Stimulated activated CD4-positive, alpha-beta T cell treated with anti-CD3 and anti-CD28 coated beads, Interleukin-15, amount 100 ng/mL, for 48 hours (primary cell): ENCODE measurements at regions not wholly inside any gene's neighbourhood (a gene's known extent, or its start where the extent isn't known, plus 50 kb on each side); places are given as distances from the start of the nearest gene placed in this dataset.
"Not testable (repeated sequence)": the region's sequence is repeated elsewhere in the genome, so short reads cannot be mapped to it uniquely, and the experiment has no call there.

Experiments used
- DNase-seq, 2 donors: peaks; one replicate each; pipeline ENCODE4 v3.0.0-alpha.2; 2020; ENCODE audit warnings: low read depth in 2 of 2

DNA sequence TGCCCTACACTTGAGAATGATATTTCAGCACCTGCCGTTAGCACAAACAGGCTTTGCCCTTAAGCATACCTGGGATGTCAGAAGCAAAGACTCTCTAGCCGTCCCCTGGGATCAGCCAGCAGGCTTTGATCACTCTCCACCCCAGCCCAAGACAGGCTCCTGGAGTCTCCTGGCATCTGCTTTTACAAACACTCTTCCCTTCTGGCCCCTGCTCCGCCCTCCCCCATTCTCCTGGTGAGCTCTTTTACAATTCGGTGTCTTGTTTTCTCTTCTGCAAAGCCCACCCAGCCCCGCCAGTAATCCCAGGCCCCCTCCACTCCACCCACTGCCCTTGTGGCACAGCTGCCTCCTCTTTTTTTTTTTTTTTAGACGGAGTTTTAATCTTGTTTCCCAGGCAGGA is 50.4 kb downstream of the KATNIP start:
- DNase-seq, result no peak

DNA sequence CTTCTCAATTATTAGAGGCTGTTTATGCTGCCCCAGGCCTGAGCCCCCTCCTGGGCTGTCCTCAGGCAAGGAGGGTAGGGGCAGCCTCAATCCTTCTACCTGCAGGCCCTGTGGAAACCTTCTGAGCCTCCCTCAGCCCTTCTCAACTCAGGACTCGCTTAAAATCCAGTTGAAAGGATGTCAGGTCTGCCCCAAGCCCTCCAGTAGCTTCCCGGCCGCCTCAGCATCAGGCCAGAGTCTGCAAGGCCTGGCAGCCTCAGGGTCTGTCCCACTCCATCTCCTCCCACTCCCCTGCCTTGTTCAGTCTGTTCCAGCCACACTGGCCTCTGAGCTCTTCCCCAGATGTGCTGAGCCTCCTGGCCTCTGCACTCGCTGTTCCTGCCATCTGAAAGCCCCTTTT is 52.2 kb downstream of the KATNIP start:
- no peak for DNase-seq

DNA sequence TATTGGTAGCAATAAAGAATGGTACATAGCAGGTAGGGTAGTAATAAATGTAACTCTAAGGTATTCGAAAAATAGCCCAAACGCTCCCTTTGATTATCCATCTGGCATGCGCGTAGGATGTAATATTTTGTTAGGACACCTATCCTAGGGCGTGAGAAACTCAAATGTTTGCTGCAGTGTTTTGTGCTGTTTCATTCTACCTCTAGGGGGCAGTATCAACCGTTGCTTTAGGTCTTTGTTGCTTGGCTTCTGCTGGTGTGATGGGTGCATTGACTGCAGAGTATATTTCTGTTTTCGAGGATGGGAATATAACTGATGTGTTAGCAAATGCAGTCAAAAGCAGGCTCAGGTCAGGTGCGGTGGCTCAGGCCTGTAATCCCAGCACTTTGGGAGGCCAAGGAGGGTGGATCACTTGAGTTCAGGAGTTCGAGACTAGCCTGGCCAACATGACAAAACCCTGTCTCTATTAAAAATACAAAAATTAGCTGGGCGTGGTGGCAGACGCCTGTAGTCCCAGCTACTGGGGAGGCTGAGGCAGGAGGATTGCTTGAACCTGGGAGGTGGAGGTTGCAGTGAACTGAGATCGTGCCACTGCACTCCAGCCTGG is 55.7 kb downstream of the KATNIP start:
- peak in 1 of 2 donors; percentile 1 for DNase-seq

DNA sequence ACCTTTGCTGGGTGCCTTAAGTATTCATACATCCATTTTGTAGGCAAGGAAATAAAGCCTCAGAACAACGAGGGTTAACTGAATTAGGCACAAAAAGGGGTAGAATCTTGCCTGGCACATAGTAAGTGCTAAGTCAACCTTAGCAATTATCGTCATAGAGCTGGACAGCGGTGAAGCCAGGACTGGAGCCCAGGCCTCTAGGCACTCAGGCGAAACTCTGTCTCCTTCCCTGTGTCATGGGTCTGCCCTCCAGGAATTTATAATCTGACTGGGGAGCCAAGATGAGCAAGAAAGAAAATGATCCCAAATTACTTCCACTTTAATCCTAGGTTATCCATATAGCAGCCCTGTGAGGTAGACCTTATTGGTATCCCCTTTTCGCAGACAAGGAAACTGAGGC is 61.4 kb downstream of the KATNIP start:
- DNase-seq, result no peak

DNA sequence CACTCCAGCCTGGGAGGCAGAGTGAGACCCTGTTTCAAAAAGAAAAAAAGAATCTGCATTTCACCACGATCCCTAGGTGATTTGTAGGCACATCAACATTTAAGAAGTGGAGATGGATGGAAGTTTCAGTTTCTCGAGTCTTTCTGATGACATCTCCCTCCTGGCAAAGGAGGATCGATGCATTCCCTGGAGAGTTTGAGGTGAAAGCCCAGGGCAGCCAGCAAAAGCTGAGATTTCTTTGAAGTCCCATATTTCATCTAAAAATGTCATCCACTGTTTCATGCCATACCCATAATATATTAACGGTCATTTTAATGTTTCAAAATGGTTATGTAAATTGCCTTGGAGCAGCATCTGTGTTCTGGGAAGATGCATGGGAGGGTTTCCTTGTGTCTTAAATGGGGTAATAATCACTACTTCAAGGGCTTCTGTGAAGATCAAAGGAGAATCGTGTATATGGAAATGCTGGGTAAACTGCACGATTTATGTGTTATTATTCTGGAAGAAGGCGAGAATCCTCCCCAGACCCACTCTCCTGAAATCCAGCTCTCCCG is 63.4 kb downstream of the KATNIP start:
- no peak for DNase-seq

DNA sequence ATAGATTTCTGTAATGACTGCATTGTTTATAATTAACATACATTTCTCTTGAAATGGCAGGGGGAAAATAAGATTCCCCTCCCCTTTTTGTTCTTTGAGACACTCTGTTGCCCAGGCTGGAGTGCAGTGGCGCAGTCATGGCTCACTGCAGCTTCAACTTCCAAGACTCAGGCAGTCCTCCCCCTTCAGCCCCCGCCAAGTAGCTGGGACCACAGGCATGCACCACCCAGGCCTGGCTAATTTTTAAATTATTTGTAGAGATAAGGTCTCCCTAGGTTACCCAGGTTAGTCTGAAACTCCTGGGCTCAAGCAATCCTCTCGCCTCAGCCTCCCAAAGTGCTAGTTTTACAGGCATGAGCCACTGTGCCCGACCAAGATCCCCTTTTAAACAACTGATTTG is 67.7 kb downstream of the KATNIP start:
- DNase-seq, result no peak

DNA sequence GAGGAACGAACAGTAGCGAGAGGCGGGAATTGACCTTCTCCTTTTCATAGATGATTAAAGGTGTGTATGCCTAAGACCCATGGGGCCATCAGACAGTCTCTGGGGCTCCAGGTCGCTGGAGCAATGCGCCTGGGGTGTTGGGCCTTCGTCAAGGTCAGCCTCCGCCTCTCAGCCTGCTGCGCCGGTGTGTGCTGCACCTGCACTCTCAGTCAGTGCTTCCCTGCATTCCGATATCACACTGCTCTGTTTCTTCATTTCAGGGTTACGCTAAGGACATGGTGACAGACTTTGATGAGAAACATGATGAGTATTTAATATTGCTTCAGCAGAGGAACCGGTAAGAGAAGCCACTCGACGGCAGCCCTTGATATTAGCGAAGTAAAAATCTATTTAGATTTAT is 68.2 kb downstream of the KATNIP start:
- no peak for DNase-seq

DNA sequence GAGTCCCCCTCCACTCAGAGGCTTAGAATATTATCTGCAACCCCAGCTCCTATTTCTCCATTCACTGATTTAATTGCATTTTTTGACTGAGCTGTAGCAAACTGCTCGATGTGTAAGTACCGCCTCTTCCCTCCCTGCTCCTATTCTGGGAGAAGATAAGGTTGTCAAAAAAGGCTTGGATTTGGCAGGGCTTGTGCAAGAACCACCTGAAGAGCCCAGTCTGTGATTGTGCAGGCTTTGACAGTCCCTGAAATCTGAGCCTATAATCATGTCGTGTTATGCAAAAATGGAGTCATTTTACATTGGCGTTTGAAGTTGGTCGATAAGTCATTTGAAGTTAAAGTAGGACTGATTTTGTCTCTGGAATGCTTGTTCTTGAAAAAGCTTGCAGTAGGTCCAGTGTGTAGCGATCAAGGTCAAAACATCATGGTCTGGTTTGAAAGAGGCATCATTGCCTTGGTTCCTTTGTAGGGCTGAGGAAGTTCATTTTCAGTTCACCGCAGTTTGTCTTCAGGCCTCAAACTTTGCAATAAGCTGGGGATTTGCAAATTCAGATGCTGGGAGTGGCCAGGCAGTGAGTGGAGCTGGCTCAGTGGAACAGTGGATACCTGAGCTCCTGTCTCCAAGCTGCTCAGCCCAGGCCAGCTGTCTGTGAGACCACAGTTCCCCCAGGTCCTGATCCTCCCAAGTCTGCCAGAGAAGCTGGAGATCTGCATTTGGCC is 68.8 kb downstream of the KATNIP start:
- no peak for DNase-seq

DNA sequence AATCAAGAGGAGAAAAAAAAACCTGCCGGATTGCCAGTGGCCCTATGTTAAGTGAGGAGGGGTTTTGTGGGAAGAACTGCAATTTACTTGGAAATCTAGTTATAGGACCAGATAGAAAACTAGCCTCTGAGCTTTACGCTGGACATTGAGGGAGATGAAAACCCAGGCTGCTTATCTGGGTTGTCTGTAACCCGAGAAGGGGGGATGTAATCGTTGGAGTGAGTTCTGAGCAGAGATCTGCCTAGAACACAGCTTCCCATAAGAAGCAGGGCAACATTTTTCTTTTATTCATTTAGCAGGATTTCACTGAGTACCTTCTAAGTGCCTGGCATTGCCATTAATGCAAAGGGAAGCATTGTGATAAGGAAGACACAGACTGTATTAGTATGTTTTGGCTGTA is 70.6 kb downstream of the KATNIP start:
- no peak for DNase-seq

DNA sequence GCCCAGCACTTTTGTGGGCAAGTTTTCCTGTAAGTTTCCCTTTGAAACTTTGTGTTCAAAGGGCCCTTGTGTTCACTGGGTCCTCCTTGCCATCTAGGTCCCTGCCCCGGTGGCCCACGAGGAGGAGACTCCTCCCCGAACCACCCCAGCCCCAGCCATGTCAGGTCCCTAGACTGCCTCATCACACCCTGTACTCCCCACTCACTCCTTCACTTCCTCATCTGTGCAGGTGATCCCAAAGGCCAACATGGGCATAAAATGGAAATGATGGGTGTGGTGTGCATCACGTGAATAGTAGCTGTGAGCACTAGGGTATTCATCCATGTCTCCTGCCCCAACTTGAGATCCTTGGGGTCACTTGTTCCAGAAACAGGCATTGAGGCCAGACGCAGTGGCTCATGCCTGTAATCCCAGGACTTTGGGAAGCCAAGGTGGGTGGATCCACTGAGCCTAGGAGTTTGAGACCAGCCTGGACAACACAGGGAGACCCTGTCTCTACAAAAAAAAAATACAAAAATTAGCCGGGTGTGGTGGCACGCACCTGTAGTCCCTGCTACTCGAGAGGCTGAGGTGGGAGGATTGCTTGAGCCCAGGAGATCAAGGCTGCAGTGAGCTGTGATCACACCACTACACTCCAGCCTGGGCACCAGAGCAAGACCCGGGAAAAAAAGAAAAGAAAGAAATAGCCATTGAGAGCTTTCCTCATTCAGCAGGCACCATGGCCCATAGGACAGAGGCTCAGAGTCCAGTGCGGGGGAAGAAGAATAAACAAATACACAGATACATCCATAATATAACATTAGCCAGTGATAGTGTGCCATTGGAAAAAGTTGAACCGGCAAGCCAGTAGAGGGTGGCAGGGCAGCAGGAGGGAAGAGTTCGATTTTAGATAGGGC is 74.5 kb downstream of the KATNIP start:
- no peak for DNase-seq

DNA sequence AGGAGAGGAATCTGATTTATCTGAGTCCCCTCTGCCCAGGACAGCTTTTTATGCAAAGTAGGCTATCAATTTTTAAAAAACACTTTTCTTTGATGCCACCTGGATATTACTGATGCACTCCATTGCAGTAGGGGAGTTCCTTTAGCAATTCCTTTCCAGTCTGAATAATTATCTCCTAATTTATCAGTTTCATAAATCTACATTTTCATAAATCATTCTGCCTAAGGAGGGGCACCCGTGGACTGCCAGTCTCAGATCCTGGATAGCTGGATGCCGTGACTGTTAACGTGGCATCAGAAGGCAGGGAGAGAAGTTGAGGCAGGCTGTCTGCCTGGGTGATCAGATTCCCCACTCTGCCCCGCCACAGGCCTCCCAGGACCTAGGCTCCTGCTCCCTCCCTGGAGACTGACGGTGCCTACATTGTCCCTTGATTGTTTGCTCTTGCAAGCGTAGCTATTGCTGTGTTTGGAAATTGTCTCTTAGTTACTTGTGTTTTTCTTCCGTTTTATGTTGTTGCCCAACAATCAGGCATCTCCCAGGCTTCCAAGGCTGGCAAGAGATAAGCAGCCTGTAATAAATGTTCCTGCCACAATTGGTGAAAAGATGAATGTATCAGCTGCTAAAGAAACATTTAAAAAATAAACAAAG is 75.2 kb downstream of the KATNIP start:
- no peak for DNase-seq

DNA sequence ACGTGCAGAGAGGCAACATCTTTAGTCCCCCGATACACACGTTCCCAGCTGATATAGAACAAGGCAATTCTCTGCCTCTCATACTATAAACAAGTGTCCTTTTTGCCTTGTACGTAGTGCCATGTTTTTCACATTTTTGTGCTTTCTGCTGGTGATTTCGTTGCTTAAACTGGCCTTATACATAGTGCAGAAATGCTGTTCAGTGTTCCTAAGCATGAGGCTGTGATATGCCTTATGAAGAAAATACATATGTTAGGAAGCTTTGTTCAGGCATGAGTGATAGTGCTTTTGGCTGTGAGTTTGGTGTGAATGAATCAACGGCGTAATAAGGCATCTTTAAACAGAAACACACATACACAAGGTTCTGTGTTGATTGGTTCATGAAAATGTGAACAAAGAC is 77.2 kb downstream of the KATNIP start:
- no peak for DNase-seq

DNA sequence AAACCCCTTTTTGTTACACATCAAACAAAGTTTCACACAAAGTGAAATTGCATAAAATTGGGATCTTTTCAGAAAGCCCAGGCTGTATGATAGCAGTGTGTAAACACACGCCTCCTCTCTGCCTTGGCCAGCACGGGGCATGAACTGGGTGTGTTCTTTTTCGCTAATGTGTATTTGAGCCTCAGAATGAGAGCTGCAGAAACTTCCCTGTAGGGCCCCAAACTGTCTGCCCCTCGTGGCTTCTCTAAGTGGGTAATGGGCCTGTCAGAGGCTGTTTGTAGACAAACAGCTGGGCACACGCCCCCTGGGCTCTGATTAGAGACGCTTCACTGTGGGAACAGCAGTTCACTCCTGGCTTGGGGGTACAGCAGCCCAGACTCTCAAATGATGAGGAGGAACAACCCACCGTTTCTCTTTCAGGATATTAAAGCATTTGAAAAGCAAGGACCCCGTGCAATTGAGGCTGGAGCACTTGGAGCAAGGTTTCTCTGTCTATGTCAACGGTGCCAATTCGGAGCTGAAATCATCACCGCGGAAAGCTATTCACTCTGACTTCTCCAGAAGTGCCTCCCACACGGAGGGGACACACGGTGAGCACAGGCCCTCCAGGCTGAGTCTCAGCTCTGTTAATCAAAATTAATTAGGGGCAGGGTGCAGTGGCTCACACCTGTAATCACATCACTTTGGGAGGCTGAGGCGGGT is 78.4 kb downstream of the KATNIP start:
- DNase-seq, result no peak

DNA sequence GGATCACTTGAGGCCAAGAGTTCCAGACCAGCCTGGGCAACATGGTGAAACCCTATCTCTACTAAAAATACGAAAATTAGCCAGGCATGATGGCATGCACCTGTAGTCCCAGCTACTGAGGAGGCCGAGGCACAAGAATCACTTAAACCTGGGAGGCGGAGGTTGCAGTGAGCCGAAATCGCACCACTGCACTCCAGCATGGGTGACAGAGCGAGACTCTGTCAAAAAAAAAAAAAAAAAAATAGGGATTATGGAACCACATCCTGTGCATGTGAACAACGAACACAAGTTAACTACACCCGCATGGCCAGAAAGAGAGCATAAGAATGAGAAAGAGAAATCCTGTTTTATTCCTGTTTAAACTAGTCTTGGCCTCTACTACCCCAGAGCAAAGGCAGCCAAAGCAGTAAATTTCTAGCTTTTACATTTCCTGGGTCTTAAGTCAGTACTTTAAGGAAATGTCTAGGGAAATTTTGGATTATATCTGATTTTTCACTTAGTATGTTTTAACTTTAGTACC is 79.1 kb downstream of the KATNIP start:
- not testable (repeated sequence) for DNase-seq

DNA sequence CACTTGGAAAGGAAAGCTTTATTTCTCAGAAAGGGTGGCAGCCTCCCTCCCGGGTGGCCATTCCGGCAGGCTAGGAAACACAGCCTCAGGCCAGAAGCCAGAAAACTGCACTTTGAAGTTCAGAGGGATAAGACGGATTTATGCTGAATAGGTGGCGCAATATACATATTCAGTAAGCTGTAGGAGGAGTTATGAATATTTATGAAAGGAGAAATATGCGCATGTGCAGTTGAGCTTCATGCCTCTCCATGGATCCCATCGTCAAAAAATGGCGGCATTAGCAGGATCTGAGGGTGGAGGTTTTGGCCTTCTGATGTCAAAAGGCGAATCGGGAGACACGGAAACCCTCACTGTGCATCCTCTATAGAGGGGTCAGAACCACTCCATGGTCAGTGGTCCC is 82.3 kb downstream of the KATNIP start:
- DNase-seq, result no peak

DNA sequence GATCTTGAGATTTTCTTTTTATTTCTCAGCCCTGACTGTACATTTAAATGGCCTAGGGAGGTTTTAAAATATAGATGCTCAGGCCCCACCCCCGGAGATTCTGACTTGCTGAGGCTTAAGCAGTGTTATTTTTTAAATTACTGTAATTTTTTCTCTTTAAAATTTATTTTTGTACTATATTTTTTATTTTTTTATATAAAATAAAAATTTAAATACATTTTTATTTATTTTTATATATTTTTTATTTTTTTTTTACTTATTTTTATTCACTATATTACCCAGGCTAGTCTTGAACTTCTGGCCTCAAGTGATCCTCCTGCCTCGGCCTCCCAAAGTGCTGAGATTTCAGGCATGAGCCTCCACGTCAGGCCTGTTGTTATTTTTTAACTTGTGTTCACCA is 83.3 kb downstream of the KATNIP start:
- no peak for DNase-seq

DNA sequence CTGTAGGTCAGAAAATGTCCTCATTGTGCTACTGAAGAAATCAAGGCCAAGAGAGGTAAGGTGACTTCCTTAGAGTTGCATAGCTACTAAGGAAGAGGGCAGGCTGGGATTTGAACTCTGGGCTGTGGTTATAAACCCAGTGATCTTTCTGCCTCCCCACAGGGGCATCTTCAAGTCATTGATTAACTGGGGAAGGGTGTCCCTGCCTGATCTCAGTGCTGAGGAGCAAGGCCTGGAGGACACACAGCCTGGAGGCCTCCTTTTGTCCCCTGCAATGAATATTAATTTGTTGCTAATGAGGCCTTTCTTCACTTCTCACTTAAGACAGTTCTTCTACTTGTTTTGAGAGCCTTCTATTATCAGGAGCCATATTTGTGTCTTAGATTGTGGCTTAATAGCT is 83.8 kb downstream of the KATNIP start:
- no peak for DNase-seq

DNA sequence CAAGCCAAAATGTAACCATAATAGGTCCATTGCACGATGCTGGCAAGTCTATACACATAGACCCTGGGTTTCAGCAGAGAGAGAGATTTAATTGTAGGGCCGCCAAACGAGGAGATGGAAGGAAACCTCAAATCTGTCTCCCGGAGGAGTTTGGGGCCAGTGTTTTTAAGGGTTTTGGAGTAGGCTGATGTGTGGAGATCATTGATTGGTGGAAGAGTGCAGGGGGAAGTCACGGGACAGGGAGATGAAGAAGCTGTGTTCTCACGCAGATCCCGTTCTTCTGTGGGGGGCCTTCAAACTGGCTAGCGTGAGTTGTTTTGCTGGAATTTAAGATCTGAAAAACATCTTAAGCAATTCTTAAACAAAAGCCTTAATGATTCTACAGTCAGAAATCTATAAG is 84.8 kb downstream of the KATNIP start:
- DNase-seq, result no peak

DNA sequence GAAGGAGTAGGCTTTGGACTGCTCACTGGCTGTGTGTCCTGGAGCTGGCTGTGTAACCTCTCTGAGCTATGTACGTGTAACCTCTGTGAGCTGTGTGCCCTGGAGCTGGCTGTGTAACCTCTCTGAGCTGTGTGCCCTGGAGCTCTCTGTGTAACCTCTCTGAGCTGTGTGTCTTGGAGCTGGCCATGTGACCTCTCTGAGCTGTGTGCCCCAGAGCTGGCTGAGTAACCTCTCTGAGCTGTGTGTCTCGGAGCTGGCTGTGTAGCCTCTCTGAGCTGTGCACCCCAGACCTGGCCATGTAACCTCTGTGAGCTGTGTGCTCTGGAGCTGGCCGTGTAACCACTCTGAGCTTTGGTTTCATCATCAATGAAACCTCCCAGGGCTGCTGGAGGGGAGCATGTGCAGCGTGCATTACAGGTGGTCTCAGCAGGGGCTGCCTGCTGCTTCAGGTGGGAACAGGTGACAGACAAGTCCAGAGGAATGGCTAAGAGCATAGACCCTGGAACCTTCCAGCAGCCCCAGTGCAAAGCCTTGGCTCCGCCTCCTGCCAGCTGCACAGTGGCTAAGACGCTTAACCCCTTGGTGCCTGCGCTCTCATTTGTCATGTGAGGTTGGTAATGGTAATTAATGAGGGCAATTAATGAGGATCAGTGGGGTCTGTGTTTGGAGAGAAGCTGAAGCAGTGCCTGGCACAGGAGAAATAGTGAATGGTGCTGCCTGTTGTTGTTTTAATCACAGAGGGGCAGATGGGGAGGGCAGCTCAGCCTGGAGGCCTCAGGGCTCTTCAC is 86.7 kb downstream of the KATNIP start:
- no peak for DNase-seq

DNA sequence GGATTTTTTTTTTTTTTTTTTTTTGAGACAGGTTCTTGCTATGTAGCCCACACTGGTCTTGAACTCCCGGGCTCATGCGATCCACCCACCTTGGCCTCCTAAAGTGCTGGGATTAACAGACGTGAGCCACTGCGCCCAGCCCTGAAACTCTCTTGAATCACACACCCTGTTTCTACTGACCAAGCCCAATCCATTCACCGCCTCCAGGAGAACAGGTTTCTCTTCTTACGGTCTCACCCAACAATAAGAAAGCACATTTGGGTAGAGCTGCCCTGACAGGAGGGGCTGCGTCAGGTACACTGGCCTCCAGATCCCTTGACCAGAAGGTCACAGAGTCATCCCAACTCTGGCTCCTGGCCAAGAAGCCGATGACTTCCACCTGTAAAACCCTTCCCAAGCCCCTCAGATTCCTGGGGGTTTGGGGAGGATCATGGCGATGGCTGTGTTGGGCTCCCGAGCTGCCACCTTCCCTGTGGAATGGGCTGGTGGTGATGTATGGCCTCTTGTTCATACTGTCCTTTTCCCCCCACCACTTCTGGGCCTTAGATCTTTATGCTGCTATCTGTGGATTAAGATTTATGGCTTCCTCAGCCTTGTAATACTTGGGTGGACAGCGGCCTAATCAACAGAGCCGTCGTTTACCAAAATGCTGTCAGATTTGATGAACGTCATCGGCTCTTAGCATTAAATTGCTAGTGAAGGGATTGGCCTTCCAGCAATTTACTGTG is 89.1 kb downstream of the KATNIP start:
- no peak for DNase-seq
